Mesendoderm (in vitro differentiated cells): ENCODE measurements at regions not wholly inside any gene's neighbourhood (a gene's known extent, or its start where the extent isn't known, plus 50 kb on each side); places are given as distances from the start of the nearest gene placed in this dataset.

Experiments used
- DNase-seq: peaks from one replicate; pipeline ENCODE4 v3.0.0; 2013
- H2AK5ac ChIP-seq: 2 replicates; pipeline ENCODE4 v1.6.1; 2013; ENCODE audit warnings: low read length, inconsistent platforms
- H2BK120ac ChIP-seq: 2 replicates; pipeline ENCODE4 v1.6.1; 2013; ENCODE audit warnings: low read depth, mild to moderate bottlenecking, low read length, moderate library complexity, mixed read lengths
- H2BK15ac ChIP-seq: replicated peaks from 2 replicates; pipeline ENCODE4 v1.6.1; 2013; ENCODE audit warnings: low read depth, mild to moderate bottlenecking, moderate library complexity
- H2BK5ac ChIP-seq: 2 replicates; pipeline ENCODE4 v1.6.1; 2013; ENCODE audit warnings: low read length, inconsistent platforms
- H3K18ac ChIP-seq: 2 replicates; pipeline ENCODE4 v1.6.1; 2013; ENCODE audit warnings: mild to moderate bottlenecking, low read length, mixed read lengths
- H3K23ac ChIP-seq: one replicate; pipeline ENCODE4 v1.6.1; 2013; ENCODE audit warnings: low read length
- H3K27ac ChIP-seq: 2 replicates; pipeline ENCODE4 v1.5.1; 2013; ENCODE audit warnings: low read depth, mild to moderate bottlenecking, inconsistent platforms, low read length, moderate library complexity
- H3K27me3 ChIP-seq: 2 replicates; pipeline ENCODE4 v1.6.1; 2013; ENCODE audit warnings: low read length, control low read depth, mild to moderate bottlenecking, inconsistent platforms; ENCODE audit not compliant: insufficient read depth, poor library complexity
- H3K36me3 ChIP-seq: 2 replicates; pipeline ENCODE4 v1.6.1; 2013; ENCODE audit warnings: low read length, inconsistent platforms; ENCODE audit not compliant: control insufficient read depth, insufficient read depth
- H3K4ac ChIP-seq: one replicate; pipeline ENCODE4 v1.6.1; 2013; ENCODE audit warnings: low read depth, mild to moderate bottlenecking, low read length, moderate library complexity
- H3K4me1 ChIP-seq: 2 replicates; pipeline ENCODE4 v1.6.1; 2013; ENCODE audit warnings: low read depth, low read length, inconsistent platforms; ENCODE audit not compliant: control insufficient read depth
- H3K4me2 ChIP-seq: 2 replicates; pipeline ENCODE4 v1.6.1; 2013; ENCODE audit warnings: low read length
- H3K4me3 ChIP-seq: 2 replicates; pipeline ENCODE4 v1.5.1; 2013; ENCODE audit warnings: mild to moderate bottlenecking, low read length
- H3K56ac ChIP-seq: one replicate; pipeline ENCODE4 v1.6.1; 2013; ENCODE audit warnings: low read length
- H3K79me1 ChIP-seq: 2 replicates; pipeline ENCODE4 v1.6.1; 2013; ENCODE audit warnings: low read length, inconsistent platforms
- H3K79me2 ChIP-seq: 2 replicates; pipeline ENCODE4 v1.6.1; 2013; ENCODE audit warnings: mild to moderate bottlenecking, low read length; ENCODE audit not compliant: control insufficient read depth, insufficient read depth
- H3K9ac ChIP-seq: 2 replicates; pipeline ENCODE4 v1.6.1; 2013; ENCODE audit warnings: low read length, inconsistent platforms
- H4K5ac ChIP-seq: one replicate; pipeline ENCODE4 v1.6.1; 2013; ENCODE audit warnings: low read length
- H4K8ac ChIP-seq: one replicate; pipeline ENCODE4 v1.6.1; 2013; ENCODE audit warnings: low read depth, mild to moderate bottlenecking, control low read depth, low read length, moderate library complexity
- WGBS: extraction: QIAGEN DNeasy Blood & Tissue Kit; methylation state at CpG from one replicate; pipeline ENCODE4 v1.1.7; 2013; ENCODE audit warnings: low lambda C conversion rate, missing lambda C conversion rate; ENCODE audit not compliant: insufficient coverage; ENCODE audit errors: extremely low coverage; 5-methylcytosine and 5-hydroxymethylcytosine counted together

DNA sequence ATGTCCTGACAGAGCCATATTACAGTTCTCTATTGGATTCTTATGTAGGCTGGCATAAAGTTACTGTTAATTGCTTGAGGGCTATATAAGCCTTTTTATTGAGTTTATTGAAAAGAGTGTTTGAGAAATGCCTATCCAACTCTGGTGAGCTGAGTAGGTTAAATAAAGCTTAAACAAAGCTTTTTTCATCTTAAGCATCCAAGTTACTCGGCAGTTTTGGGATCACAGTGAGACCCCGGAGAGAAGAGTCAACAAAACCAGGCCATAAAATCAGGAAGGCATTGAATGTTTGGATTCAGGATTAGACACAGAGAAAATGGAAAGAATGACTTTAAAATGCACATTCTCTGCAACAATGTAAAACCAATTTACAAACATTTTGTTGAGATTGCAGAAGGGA is 588.5 kb downstream of the DACH1 start:
- no peak overlapping the region for H2AK5ac ChIP-seq

DNA sequence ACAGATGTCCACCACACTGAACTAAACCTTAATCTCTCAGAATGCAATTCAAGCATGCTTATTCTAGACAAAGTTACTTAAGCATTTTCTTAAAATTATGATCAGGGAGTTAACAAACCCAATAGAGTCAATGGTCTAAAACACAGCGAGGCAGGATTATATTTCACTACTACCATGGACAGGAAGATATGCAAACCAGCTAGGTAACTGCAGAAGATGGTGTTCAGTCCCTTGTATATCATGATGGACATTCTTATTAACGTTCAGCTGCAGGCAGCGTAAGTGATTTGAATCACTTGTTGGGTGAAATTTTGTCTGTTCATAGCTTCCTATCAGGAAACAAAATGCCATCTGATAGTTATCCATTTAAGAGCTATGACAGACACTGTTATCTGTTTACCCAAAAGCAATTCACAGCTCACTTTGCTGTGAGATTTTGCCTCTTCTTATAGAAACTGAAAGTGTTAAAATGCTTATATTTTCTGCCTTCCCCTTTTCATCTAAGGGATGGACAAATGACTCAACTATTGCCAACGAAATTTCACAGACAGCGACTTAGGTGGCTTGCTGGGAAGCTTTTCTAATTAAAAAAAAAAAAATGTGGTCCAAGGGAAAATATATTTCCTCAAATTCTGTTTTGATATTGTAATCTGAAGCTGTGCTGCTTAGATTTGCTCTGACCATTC is 591.9 kb downstream of the DACH1 start:
- H3K9ac ChIP-seq: no peak overlapping the region
- H3K4me3 ChIP-seq: no peak overlapping the region
- H2AK5ac ChIP-seq: no peak overlapping the region
- no peak overlapping the region for H4K8ac ChIP-seq
- H2BK5ac ChIP-seq: no peak overlapping the region
- H3K4me1 ChIP-seq: no peaks in the 10 kb centered on the region
- no peak overlapping the region for H4K5ac ChIP-seq
- no peak overlapping the region for H2BK120ac ChIP-seq
- no peak overlapping the region for H3K4me2 ChIP-seq
- H3K27me3 ChIP-seq: no peaks in the 10 kb centered on the region
- WGBS: no CpG with 5 or more reads among the region's 5 CpGs
- H3K27ac ChIP-seq: no peak overlapping the region
- H3K36me3 ChIP-seq: no peaks in the 10 kb centered on the region
- H2BK15ac ChIP-seq: no peak overlapping the region
- H3K79me1 ChIP-seq: no peaks in the 10 kb centered on the region
- H3K79me2 ChIP-seq: no peaks in the 10 kb centered on the region
- H3K18ac ChIP-seq: no peak overlapping the region
- peak; percentile 14 for DNase-seq
- no peak overlapping the region for H3K56ac ChIP-seq
- no peak overlapping the region for H3K4ac ChIP-seq
- no peak overlapping the region for H3K23ac ChIP-seq

More for the DNA sequence above, 588.5 kb downstream of the DACH1 start:
- no peaks in the 10 kb centered on the region for H3K4me1 ChIP-seq
- no peak overlapping the region for H3K4me2 ChIP-seq
- H3K27me3 ChIP-seq: no peaks in the 10 kb centered on the region
- no peak overlapping the region for H3K4me3 ChIP-seq
- no peak for DNase-seq
- no peaks in the 10 kb centered on the region for H3K36me3 ChIP-seq
- no peak overlapping the region for H3K4ac ChIP-seq
- H3K18ac ChIP-seq: no peak overlapping the region
- no peak overlapping the region for H4K5ac ChIP-seq
- H3K79me1 ChIP-seq: no peaks in the 10 kb centered on the region
- no peak overlapping the region for H3K56ac ChIP-seq
- no peak overlapping the region for H3K23ac ChIP-seq
- H3K9ac ChIP-seq: no peak overlapping the region
- H2BK15ac ChIP-seq: no peak overlapping the region
- no peak overlapping the region for H2BK120ac ChIP-seq
- H3K27ac ChIP-seq: no peak overlapping the region
- no peaks in the 10 kb centered on the region for H3K79me2 ChIP-seq
- no CpG with 5 or more reads among the region's 2 CpGs for WGBS
- no peak overlapping the region for H4K8ac ChIP-seq
- no peak overlapping the region for H2BK5ac ChIP-seq

DNA sequence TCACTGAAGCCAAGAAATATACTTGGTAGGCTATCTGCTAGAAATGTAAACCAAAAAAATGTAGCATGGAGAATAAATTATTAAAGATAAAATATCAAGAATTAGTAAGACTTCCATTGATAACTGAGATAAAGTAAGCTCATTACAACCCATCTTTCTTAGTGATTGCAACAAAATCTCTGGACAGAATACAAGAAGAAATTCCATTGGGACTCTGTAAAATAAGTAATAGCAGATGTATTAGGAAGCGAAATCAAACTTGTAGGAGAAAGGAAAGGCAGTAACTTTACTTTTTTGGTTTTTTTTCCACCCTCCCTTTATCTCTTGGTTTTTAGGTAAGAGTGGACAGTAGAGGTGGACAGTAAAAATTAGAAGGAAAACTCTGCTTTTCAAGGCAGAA is 605.7 kb downstream of the DACH1 start:
- H3K79me1 ChIP-seq: no peaks in the 10 kb centered on the region
- no peak for DNase-seq
- no peak overlapping the region for H3K4me2 ChIP-seq
- H2BK5ac ChIP-seq: no peak overlapping the region
- H3K36me3 ChIP-seq: no peaks in the 10 kb centered on the region
- no peak overlapping the region for H3K27ac ChIP-seq
- no peak overlapping the region for H3K4ac ChIP-seq
- no peak overlapping the region for H4K8ac ChIP-seq
- no peak overlapping the region for H2AK5ac ChIP-seq
- no peak overlapping the region for H4K5ac ChIP-seq
- no peak overlapping the region for H2BK15ac ChIP-seq
- no peak overlapping the region for H2BK120ac ChIP-seq
- H3K56ac ChIP-seq: no peak overlapping the region
- H3K23ac ChIP-seq: no peak overlapping the region
- H3K79me2 ChIP-seq: no peaks in the 10 kb centered on the region
- no peaks in the 10 kb centered on the region for H3K4me1 ChIP-seq
- H3K27me3 ChIP-seq: no peaks in the 10 kb centered on the region
- H3K18ac ChIP-seq: no peak overlapping the region
- no CpG with 5 or more reads among the region's 1 CpG for WGBS
- H3K9ac ChIP-seq: no peak overlapping the region
- no peak overlapping the region for H3K4me3 ChIP-seq

DNA sequence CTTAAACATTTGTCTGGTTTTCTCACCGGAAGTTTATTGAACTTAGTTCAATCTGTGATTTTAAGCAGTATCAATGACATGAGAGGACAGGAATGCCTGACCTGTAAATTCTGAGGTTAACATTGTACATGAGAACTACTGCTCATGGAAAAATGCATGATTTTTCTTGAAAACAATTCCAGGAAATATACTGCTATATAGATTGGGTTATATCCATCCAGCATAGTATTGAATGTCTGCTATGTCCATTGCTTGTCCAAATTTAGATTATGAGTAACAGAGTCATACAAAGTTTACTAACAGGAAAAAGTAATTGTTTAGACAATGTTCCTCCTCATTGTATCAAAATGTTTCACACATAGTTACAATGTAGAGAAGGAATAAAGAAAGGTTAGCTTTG is 606.8 kb downstream of the DACH1 start:
- Histone ChIP-seq H4K5ac (no peak overlapping the region), H2BK120ac (no peak overlapping the region), H3K23ac (no peak overlapping the region), H4K8ac (no peak overlapping the region), H3K79me1 (no peaks in the 10 kb centered on the region), H3K79me2 (no peaks in the 10 kb centered on the region), H2BK5ac (no peak overlapping the region), H3K4me3 (no peak overlapping the region), H3K36me3 (no peaks in the 10 kb centered on the region), H3K27me3 (no peaks in the 10 kb centered on the region), H3K18ac (no peak overlapping the region), H3K27ac (no peak overlapping the region), H3K4me1 (no peaks in the 10 kb centered on the region), H2AK5ac (no peak overlapping the region), H3K4ac (no peak overlapping the region), H3K4me2 (no peak overlapping the region), H3K56ac (no peak overlapping the region), H2BK15ac (no peak overlapping the region), H3K9ac (no peak overlapping the region)
- DNase-seq: no peak
- no CpG with 5 or more reads among the region's 1 CpG for WGBS

DNA sequence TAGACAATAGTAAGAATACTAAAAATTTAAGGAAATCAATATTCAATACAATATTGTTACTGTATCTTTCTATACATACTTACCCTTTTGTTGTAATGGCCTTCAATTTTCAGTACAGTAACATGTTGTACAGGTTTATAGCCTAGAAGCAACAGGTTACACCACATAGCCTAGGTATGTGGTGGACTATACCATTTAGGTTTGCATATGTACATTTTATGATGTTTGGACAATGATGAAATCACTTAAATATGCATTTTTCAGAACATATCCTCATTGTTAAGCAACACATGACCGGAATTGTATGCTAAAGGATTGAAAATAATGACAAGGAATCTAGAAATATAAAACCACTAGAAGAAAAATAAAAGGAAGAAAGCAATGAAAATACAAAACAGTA is 611.4 kb downstream of the DACH1 start:
- Histone ChIP-seq H3K4me3 (no peak overlapping the region), H3K56ac (no peak overlapping the region), H3K23ac (no peak overlapping the region), H3K4me2 (no peak overlapping the region), H3K27me3 (no peaks in the 10 kb centered on the region), H2BK120ac (no peak overlapping the region), H3K9ac (no peak overlapping the region), H2BK5ac (no peak overlapping the region), H3K79me2 (no peaks in the 10 kb centered on the region), H3K18ac (no peak overlapping the region), H3K79me1 (no peaks in the 10 kb centered on the region), H2AK5ac (no peak overlapping the region), H3K36me3 (no peaks in the 10 kb centered on the region), H4K5ac (no peak overlapping the region), H3K4ac (no peak overlapping the region), H4K8ac (no peak overlapping the region), H3K4me1 (no peaks in the 10 kb centered on the region), H2BK15ac (no peak overlapping the region), H3K27ac (no peak overlapping the region)
- DNase-seq: no peak
- WGBS: no CpG with 5 or more reads among the region's 1 CpG

DNA sequence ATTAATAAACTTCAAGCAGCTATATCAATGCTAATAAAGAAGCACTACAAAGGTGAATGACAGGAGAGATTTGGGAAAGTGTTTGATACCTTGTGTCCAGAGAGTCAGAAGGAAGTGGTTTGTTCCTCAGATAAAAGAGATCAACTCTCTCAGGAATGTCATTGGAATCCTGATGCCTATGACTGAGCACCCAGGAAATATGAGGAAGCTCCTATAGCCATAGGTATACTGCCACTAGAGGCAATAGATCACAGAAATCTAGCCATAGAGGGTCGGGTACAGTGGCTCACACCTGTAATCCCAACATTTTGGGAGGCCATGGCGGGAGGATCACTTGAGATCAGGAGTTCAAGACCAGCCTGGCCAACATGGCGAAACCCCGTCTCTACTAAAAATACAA is 612.6 kb downstream of the DACH1 start:
- no peak overlapping the region for H4K5ac ChIP-seq
- H2BK120ac ChIP-seq: no peak overlapping the region
- H3K4me2 ChIP-seq: no peak overlapping the region
- no peak overlapping the region for H2AK5ac ChIP-seq
- H3K4me3 ChIP-seq: no peak overlapping the region
- H3K79me2 ChIP-seq: no peaks in the 10 kb centered on the region
- H3K79me1 ChIP-seq: no peaks in the 10 kb centered on the region
- no peak overlapping the region for H4K8ac ChIP-seq
- no peak overlapping the region for H3K18ac ChIP-seq
- no peak overlapping the region for H2BK5ac ChIP-seq
- no peaks in the 10 kb centered on the region for H3K4me1 ChIP-seq
- DNase-seq: peak; percentile 67
- no peak overlapping the region for H3K56ac ChIP-seq
- H3K4ac ChIP-seq: no peak overlapping the region
- H3K36me3 ChIP-seq: no peaks in the 10 kb centered on the region
- no peak overlapping the region for H3K27ac ChIP-seq
- H3K23ac ChIP-seq: no peak overlapping the region
- H3K27me3 ChIP-seq: no peaks in the 10 kb centered on the region
- H3K9ac ChIP-seq: no peak overlapping the region
- WGBS: no CpG with 5 or more reads among the region's 4 CpGs
- H2BK15ac ChIP-seq: no peak overlapping the region
